GM12878 (cell line): ENCODE measurements at regions not wholly inside any gene's neighbourhood (a gene's known extent, or its start where the extent isn't known, plus 50 kb on each side); places are given as distances from the start of the nearest gene placed in this dataset.

ENCODE experiments used
- ATAC-seq: fragments of 200-7000 bp; cut with Tn5 transposase; 3 replicates; pipeline ENCODE4 v1.9.1; 2020; ENCODE audit warnings: mild to moderate bottlenecking, moderate library complexity
- BruUV-seq: library from RNA; stranded (reverse); fragments of 400-500 nt; replicated peaks from 2 replicates; lab custom pipeline; 2021; lab: Mats Ljungman, UMichigan
- CTCF ChIA-PET: fragments of 300-600 bp; sonication (Branson Sonifier 250); formaldehyde crosslinking; extraction: SDS; loops from one replicate; lab custom pipeline; 2021; ENCODE audit warnings: inconsistent platforms; lab: Yijun Ruan, JAX
- POLR2A ChIA-PET: fragments of 350-600 bp; formaldehyde crosslinking; extraction: SDS; loops from one replicate; lab custom pipeline; 2021; ENCODE audit warnings: inconsistent platforms; lab: Charles Lee
- RAD21 ChIA-PET: fragments of 300-600 bp; sonication (Branson Sonifier 250); formaldehyde crosslinking; loops from one replicate; lab custom pipeline; 2023; ENCODE audit warnings: antibody characterized with exemption; ENCODE audit not compliant: unreplicated experiment; lab: Charles Lee
- SMC1A ChIA-PET: fragments of 300-600 bp; sonication (Branson Sonifier 250); formaldehyde crosslinking; loops from one replicate; lab custom pipeline; 2023; ENCODE audit not compliant: unreplicated experiment, uncharacterized antibody; lab: Charles Lee
- DNase-seq: peaks from one replicate; pipeline ENCODE4 v3.0.0-alpha.2; 2011; ENCODE audit warnings: low read depth, low spot score
- FAIRE-seq: peaks from 3 replicates; lab custom pipeline; 2011; peaks lifted over from hg19 to GRCh38; lab: Jason Lieb, UNC
- H2AFZ ChIP-seq: 2 replicates; pipeline ENCODE4 v1.6.0; 2011; ENCODE audit warnings: low read depth, low read length, control low read depth; ENCODE audit not compliant: control insufficient read depth
- H3K27ac ChIP-seq: 2 replicates; pipeline ENCODE4 v1.5.1; 2011; ENCODE audit warnings: control low read depth; ENCODE audit not compliant: control insufficient read depth, insufficient read depth
- H3K27me3 ChIP-seq, 2 experiments: replicated peaks in 1 of 2; 2 replicates each; pipeline versions ENCODE4 v1.6.0 to v1.6.1; 2011; ENCODE audit warnings: low read length in 1 of 2; ENCODE audit not compliant: control insufficient read depth in 2 of 2, insufficient read depth in 2 of 2
- H3K36me3 ChIP-seq, 2 experiments: 2 replicates each; pipeline ENCODE4 v1.5.1; 2011; ENCODE audit warnings: low read length in 1 of 2; ENCODE audit not compliant: control insufficient read depth in 2 of 2, insufficient read depth in 2 of 2
- H3K4me1 ChIP-seq: 2 replicates; pipeline ENCODE4 v1.6.1; 2011; ENCODE audit warnings: mild to moderate bottlenecking, low read length, moderate library complexity, mixed read lengths; ENCODE audit not compliant: control insufficient read depth, insufficient read depth
- H3K4me2 ChIP-seq: 2 replicates; pipeline ENCODE4 v1.6.0; 2011; ENCODE audit warnings: control low read depth; ENCODE audit not compliant: control insufficient read depth, insufficient read depth
- H3K4me3 ChIP-seq: fragments of 200-600 bp; sonication (generic); 2 replicates; pipeline ENCODE4 v1.5.1; 2016
- H3K79me2 ChIP-seq: 2 replicates; pipeline ENCODE4 v1.6.0; 2011; ENCODE audit warnings: low read length; ENCODE audit not compliant: control insufficient read depth, insufficient read depth
- H3K9ac ChIP-seq: 2 replicates; pipeline ENCODE4 v1.8.0; 2011; ENCODE audit warnings: low read length, control low read depth, mixed read lengths; ENCODE audit not compliant: control insufficient read depth, insufficient read depth
- H3K9me3 ChIP-seq: replicated peaks from 3 replicates; pipeline ENCODE4 v1.5.1; 2011; ENCODE audit warnings: mild to moderate bottlenecking, low read length; ENCODE audit not compliant: control insufficient read depth, insufficient read depth
- H4K20me1 ChIP-seq: 2 replicates; pipeline ENCODE4 v1.6.0; 2011; ENCODE audit not compliant: control insufficient read depth, insufficient read depth
- BMI1 ChIP-seq: fragments of 450-650 bp; IDR thresholded peaks from 2 replicates; pipeline ENCODE4 v1.6.1; 2016; ENCODE audit warnings: mild to moderate bottlenecking, moderate library complexity, borderline replicate concordance
- DPF2 ChIP-seq: fragments of 450-650 bp; IDR thresholded peaks from 2 replicates; pipeline ENCODE4 v1.6.1; 2017; ENCODE audit warnings: mild to moderate bottlenecking
- HCFC1 ChIP-seq: fragments of 150-350 bp; IDR thresholded peaks from 2 replicates; pipeline ENCODE4 v1.6.1; 2014; ENCODE audit warnings: low read length
- NR2C2 ChIP-seq: IDR thresholded peaks from 2 replicates; pipeline ENCODE4 v1.6.1; 2011; ENCODE audit warnings: borderline replicate concordance, low read depth; ENCODE audit not compliant: control insufficient read depth, insufficient read length
- RCOR1 ChIP-seq: conservative IDR thresholded peaks from 2 replicates; pipeline ENCODE4 v1.6.1; 2012; ENCODE audit warnings: low read depth, low read length, improper control_type of control experiment
- SKIL ChIP-seq: fragments of 450-650 bp; IDR thresholded peaks from 2 replicates; pipeline ENCODE4 v1.6.1; 2017; ENCODE audit warnings: mild to moderate bottlenecking, low read depth, inconsistent platforms; ENCODE audit not compliant: poor library complexity, severe bottlenecking
- SPI1 ChIP-seq: IDR thresholded peaks from 2 replicates; pipeline ENCODE4 v1.6.1; 2011; ENCODE audit warnings: low read depth, mild to moderate bottlenecking, low read length, moderate library complexity, borderline replicate concordance; ENCODE audit not compliant: insufficient read depth
- SREBF2 ChIP-seq: IDR thresholded peaks from 2 replicates; pipeline ENCODE4 v1.6.1; 2012; ENCODE audit warnings: mild to moderate bottlenecking, low read length
- STAT1 ChIP-seq: fragments of 450-650 bp; conservative IDR thresholded peaks from 2 replicates; pipeline ENCODE4 v1.6.1; 2014; ENCODE audit warnings: antibody characterized with exemption, mild to moderate bottlenecking
- TARDBP ChIP-seq: IDR thresholded peaks from 2 replicates; pipeline ENCODE4 v1.6.1; 2016; ENCODE audit warnings: borderline replicate concordance
- TCF3 ChIP-seq: IDR thresholded peaks from 2 replicates; pipeline ENCODE4 v1.6.1; 2012; ENCODE audit warnings: low read depth, mild to moderate bottlenecking, low read length, borderline replicate concordance; ENCODE audit not compliant: insufficient read depth
- USF1 ChIP-seq: IDR thresholded peaks from 2 replicates; pipeline ENCODE4 v1.6.1; 2011; ENCODE audit warnings: borderline replicate concordance, low read depth, mild to moderate bottlenecking, moderate library complexity, mixed read lengths, low read length; ENCODE audit not compliant: insufficient read depth; ENCODE audit errors: extremely low read length
- ZNF24 ChIP-seq: fragments of 450-650 bp; IDR thresholded peaks from 2 replicates; pipeline ENCODE4 v1.6.1; 2017; ENCODE audit warnings: antibody characterized with exemption, mild to moderate bottlenecking
- ZNF274 ChIP-seq: IDR thresholded peaks from one replicate; pipeline ENCODE4 v1.8.0; 2011; ENCODE audit not compliant: insufficient read length, insufficient read depth
- WGBS: methylation state at CpG from one replicate; pipeline ENCODE4 v1.1.6; 2016; ENCODE audit warnings: low lambda C conversion rate; ENCODE audit not compliant: insufficient replicate concordance, insufficient coverage; ENCODE audit errors: missing lambda C conversion rate; 5-methylcytosine and 5-hydroxymethylcytosine counted together
- in situ Hi-C: fragments of 300-500 bp; cut with MboI; formaldehyde crosslinking; loops from 9 replicates; pipeline ENCODE4 v1.14.3; 2018; ENCODE audit warnings: mixed read lengths
- intact Hi-C: fragments of 100-400 bp; cut with micrococcal nuclease; formaldehyde crosslinking; loops from one replicate; pipeline ENCODE4 v1.14.2; 2022; ENCODE audit not compliant: unreplicated experiment
- TF ChIP-seq, protein P1 (sequence below): IDR thresholded peaks from 2 replicates; pipeline ENCODE4 v1.6.1; 2011; ENCODE audit warnings: low read depth, low read length, improper control_type of control experiment, borderline replicate concordance
- TF ChIP-seq, protein P2 (sequence below): IDR thresholded peaks from 2 replicates; pipeline ENCODE4 v1.6.1; 2011; ENCODE audit warnings: mild to moderate bottlenecking, low read depth, low read length, moderate library complexity; ENCODE audit not compliant: insufficient replicate concordance
- TF ChIP-seq, protein P3 (sequence below): IDR thresholded peaks from 2 replicates; pipeline ENCODE4 v1.6.1; 2012; ENCODE audit warnings: low read length, inconsistent platforms

DNA sequence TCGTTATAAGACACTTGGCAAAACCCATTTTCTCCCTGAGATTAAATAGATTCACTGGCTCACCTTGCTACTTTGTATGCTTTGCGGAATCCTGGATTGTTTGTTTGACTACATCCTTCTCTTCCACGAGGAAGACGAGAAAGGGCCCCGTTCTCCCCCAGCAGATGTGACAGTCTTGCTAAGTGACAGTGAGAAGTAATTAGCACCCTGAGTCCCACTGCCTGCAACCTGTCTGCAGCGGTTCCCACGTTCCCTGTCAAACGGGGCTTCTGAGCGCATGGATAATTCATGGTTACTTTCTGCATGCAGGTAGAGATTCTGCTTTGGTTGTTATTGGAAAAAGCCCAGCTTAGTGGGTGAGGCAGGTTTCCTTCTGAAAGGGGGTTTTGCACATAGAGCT is 163.7 kb downstream of the CDH26 start:
- in situ Hi-C loops, result no loop called here
- no peak overlapping the region for H3K27ac ChIP-seq
- H3K4me2 ChIP-seq, result no peak overlapping the region
- no peaks in the 10 kb centered on the region for H3K79me2 ChIP-seq
- H3K4me3 ChIP-seq, result no peak overlapping the region
- intact Hi-C loops, result no loop called here
- 34% methylated on average over 9 of the region's 9 CpGs for WGBS
- DNase-seq, result no peak
- 0 out of 4 replicates have a peak, but pooled peaks cover 0 to 4% of the 10 kb centered on the region in 2 experiments for H3K27me3 ChIP-seq
- ChIA-PET CTCF (interaction anchor here (1.2 kb wide), 1 partner anchor 16 kb away, joined by 5 read pairs; no protein-coding TSS in a partner anchor), RAD21 (no interaction called here), POLR2A (no interaction called here), SMC1A (no interaction called here)
- H2AFZ ChIP-seq, result no peak overlapping the region
- no TSS peak for BruUV-seq
- H3K9ac ChIP-seq, result no peak overlapping the region
- no peaks in the 10 kb centered on the region for H3K9me3 ChIP-seq
- no peak for ATAC-seq
- no peak for FAIRE-seq
- no peak for TF ChIP-seq SKIL
- no peak for TF ChIP-seq HCFC1
- TF ChIP-seq TARDBP, result no peak
- no peak for TF ChIP-seq TCF3
- TF ChIP-seq DPF2, result no peak
- TF ChIP-seq, protein P1, sequence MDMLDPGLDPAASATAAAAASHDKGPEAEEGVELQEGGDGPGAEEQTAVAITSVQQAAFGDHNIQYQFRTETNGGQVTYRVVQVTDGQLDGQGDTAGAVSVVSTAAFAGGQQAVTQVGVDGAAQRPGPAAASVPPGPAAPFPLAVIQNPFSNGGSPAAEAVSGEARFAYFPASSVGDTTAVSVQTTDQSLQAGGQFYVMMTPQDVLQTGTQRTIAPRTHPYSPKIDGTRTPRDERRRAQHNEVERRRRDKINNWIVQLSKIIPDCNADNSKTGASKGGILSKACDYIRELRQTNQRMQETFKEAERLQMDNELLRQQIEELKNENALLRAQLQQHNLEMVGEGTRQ, result no peak
- no peak for TF ChIP-seq SREBF2
- TF ChIP-seq RCOR1, result no peak
- TF ChIP-seq SPI1, result no peak
- TF ChIP-seq, protein P2, sequence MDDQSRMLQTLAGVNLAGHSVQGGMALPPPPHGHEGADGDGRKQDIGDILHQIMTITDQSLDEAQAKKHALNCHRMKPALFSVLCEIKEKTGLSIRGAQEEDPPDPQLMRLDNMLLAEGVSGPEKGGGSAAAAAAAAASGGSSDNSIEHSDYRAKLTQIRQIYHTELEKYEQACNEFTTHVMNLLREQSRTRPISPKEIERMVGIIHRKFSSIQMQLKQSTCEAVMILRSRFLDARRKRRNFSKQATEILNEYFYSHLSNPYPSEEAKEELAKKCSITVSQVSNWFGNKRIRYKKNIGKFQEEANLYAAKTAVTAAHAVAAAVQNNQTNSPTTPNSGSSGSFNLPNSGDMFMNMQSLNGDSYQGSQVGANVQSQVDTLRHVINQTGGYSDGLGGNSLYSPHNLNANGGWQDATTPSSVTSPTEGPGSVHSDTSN, result no peak
- TF ChIP-seq USF1, result no peak
- no peak for TF ChIP-seq BMI1
- TF ChIP-seq ZNF24, result no peak
- TF ChIP-seq NR2C2, result no peak
- TF ChIP-seq ZNF274, result no peak
- TF ChIP-seq STAT1, result no peak
- TF ChIP-seq, protein P3, sequence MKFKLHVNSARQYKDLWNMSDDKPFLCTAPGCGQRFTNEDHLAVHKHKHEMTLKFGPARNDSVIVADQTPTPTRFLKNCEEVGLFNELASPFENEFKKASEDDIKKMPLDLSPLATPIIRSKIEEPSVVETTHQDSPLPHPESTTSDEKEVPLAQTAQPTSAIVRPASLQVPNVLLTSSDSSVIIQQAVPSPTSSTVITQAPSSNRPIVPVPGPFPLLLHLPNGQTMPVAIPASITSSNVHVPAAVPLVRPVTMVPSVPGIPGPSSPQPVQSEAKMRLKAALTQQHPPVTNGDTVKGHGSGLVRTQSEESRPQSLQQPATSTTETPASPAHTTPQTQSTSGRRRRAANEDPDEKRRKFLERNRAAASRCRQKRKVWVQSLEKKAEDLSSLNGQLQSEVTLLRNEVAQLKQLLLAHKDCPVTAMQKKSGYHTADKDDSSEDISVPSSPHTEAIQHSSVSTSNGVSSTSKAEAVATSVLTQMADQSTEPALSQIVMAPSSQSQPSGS, result no peak
- no peaks in the 10 kb centered on the region for H4K20me1 ChIP-seq
- H3K4me1 ChIP-seq, result no peaks in the 10 kb centered on the region
- H3K36me3 ChIP-seq, result no peaks in the 10 kb centered on the region
